Naive thymus-derived CD8-positive, alpha-beta T cell (primary cell): ENCODE measurements at regions not wholly inside any gene's neighbourhood (a gene's known extent, or its start where the extent isn't known, plus 50 kb on each side); places are given as distances from the start of the nearest gene placed in this dataset.

ENCODE experiments used
- ATAC-seq, 2 donors: fragments of 150-1000 bp; cut with Tn5 transposase in 1 of 2; sonication (Bioruptor Pico), chemical (Tn5 transposase) in 1 of 2; 1 replicate in 1 of 2; 2 replicates in 1 of 2; pipeline ENCODE4 v1.10.0; 2021; ENCODE audit warnings: mild to moderate bottlenecking in 2 of 2, moderate library complexity in 2 of 2
- POLR2A ChIA-PET: fragments of 350-600 bp; sonication (Branson Sonifier 250); formaldehyde crosslinking; loops from one replicate; lab custom pipeline; 2021; ENCODE audit warnings: antibody characterized with exemption; lab: Charles Lee
- DNase-seq, 10 donors: peaks; one replicate each; pipeline versions ENCODE4 v3.0.0 to v3.0.0-alpha.2; 2020 to 2022
- H3K27ac Mint-ChIP-seq, 10 donors: one replicate each; pipeline ENCODE4 v1.8.0; 2020 to 2022; ENCODE audit warnings: mild to moderate bottlenecking in 10 of 10, mixed read lengths in 10 of 10, moderate library complexity in 4 of 10, inconsistent platforms in 1 of 10
- H3K27me3 Mint-ChIP-seq, 5 donors: one replicate each; pipeline ENCODE4 v1.8.0; 2021 to 2022; ENCODE audit warnings: mixed read lengths in 5 of 5
- H3K36me3 Mint-ChIP-seq, 3 donors: one replicate each; pipeline ENCODE4 v1.8.0; 2020 to 2022; ENCODE audit warnings: mixed read lengths in 3 of 3, mild to moderate bottlenecking in 2 of 3, inconsistent platforms in 1 of 3
- H3K4me1 Mint-ChIP-seq, 4 donors: one replicate each; pipeline ENCODE4 v1.8.0; 2021 to 2022; ENCODE audit warnings: mixed read lengths in 4 of 4
- H3K4me3 Mint-ChIP-seq, 10 donors: one replicate each; pipeline ENCODE4 v1.8.0; 2020 to 2022; ENCODE audit warnings: mild to moderate bottlenecking in 10 of 10, mixed read lengths in 10 of 10, moderate library complexity in 6 of 10, inconsistent platforms in 1 of 10
- H3K9me3 Mint-ChIP-seq, 9 donors: one replicate each; pipeline ENCODE4 v1.8.0; 2020 to 2022; ENCODE audit warnings: mixed read lengths in 9 of 9, mild to moderate bottlenecking in 3 of 9, inconsistent platforms in 1 of 9, moderate library complexity in 1 of 9

GRCh38 chr1:170277985-170278384 lies 132.2 kb downstream of the NTMT2 start:
- H3K36me3 Mint-ChIP-seq = no peaks in the 10 kb centered on the region
- H3K4me3 Mint-ChIP-seq = no peak overlapping the region
- DNase-seq (no peak), ATAC-seq (no peak)
- H3K4me1 Mint-ChIP-seq = no peaks in the 10 kb centered on the region
- POLR2A ChIA-PET = no interaction called here
- H3K27ac Mint-ChIP-seq = no peak overlapping the region
- peaks cover 14 to 48% (median 19%) of the 10 kb centered on the region in 5 donors for H3K27me3 Mint-ChIP-seq
- peaks cover 0 to 8% (median 2%) of the 10 kb centered on the region in 9 donors for H3K9me3 Mint-ChIP-seq

DNA sequence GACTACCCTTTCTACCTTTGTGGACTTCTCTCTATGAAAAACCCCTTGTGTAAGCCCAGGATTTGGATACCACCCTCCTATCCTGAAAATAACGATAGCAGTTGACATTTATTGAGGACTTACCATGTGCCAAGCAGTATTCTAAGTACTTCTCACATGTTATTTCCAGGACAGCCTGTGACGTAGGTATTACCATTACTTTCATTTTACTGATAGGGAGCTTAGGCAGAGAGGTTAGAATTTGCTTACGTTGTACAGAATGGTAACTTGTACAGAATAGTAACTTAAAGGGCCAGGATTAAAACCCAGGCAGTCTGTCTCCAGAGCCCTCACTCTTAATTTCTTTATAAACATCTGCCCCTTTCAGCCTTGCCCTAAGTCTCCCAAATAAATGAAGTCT lies 138.3 kb downstream of the NTMT2 start:
- peaks cover 1 to 23% (median 7%) of the 10 kb centered on the region in 5 donors for H3K27me3 Mint-ChIP-seq
- no peak overlapping the region for H3K4me3 Mint-ChIP-seq
- POLR2A ChIA-PET = no interaction called here
- DNase-seq = no peak
- no peaks in the 10 kb centered on the region for H3K4me1 Mint-ChIP-seq
- ATAC-seq = no peak
- H3K36me3 Mint-ChIP-seq = no peaks in the 10 kb centered on the region
- H3K27ac Mint-ChIP-seq = no peak overlapping the region
- H3K9me3 Mint-ChIP-seq = peaks cover 0 to 4% (median 2%) of the 10 kb centered on the region in 9 donors

GRCh38 chr1:170284512-170284911 lies 138.8 kb downstream of the NTMT2 start:
- no peaks in the 10 kb centered on the region for H3K36me3 Mint-ChIP-seq
- H3K27me3 Mint-ChIP-seq = peaks cover 2 to 28% (median 7%) of the 10 kb centered on the region in 5 donors
- no peak overlapping the region for H3K27ac Mint-ChIP-seq
- ATAC-seq (no peak), DNase-seq (no peak)
- H3K4me1 Mint-ChIP-seq = no peaks in the 10 kb centered on the region
- H3K4me3 Mint-ChIP-seq = no peak overlapping the region
- POLR2A ChIA-PET = no interaction called here
- H3K9me3 Mint-ChIP-seq = peaks cover 0 to 4% (median 0%) of the 10 kb centered on the region in 9 donors

DNA sequence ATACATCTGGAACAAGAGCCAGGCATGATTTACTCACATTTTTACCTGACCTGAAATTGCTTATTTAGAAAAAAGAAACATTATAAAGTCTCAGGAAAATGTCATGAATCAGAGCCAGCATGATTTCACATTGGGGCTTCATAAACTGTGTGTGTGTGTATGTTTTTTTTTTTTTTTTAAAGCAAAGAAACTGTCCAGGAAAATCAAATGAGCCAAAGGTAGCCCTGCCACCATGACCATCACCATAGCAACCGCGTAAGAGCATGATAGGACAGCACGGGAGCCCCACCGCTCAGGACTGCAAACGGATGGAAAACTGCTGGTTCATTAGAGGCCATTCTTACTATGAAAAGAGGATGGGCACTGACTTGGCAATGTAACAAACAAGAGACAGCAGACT lies 139.2 kb downstream of the NTMT2 start:
- no peaks in the 10 kb centered on the region for H3K4me1 Mint-ChIP-seq
- DNase-seq (no peak), ATAC-seq (no peak)
- no peak overlapping the region for H3K4me3 Mint-ChIP-seq
- peaks cover 0 to 3% (median 0%) of the 10 kb centered on the region in 9 donors for H3K9me3 Mint-ChIP-seq
- H3K36me3 Mint-ChIP-seq = no peaks in the 10 kb centered on the region
- H3K27ac Mint-ChIP-seq = no peak overlapping the region
- POLR2A ChIA-PET = no interaction called here
- H3K27me3 Mint-ChIP-seq = peaks cover 2 to 32% (median 7%) of the 10 kb centered on the region in 5 donors

DNA sequence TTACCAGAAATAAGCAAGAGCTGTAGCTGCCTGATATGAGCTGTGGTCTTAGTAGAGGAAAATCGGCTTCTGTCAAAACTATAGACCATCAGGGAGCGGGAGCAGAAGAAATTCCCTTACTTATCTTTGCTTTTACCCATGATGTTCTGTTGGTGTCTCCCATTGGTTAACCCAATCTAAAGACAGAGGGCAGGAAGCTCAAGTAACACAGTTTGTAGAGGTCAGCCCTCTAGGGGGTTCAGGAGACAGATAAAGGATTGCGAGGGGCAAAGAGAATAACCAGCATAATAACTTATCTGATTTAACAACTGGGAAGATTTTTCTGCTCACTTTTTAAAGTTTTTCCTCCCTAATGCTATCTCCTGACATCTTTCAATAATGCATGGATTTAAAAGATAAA lies 142.4 kb downstream of the NTMT2 start:
- no peak overlapping the region for H3K27ac Mint-ChIP-seq
- no peak for ATAC-seq
- no peaks in the 10 kb centered on the region for H3K4me1 Mint-ChIP-seq
- no peak overlapping the region for H3K4me3 Mint-ChIP-seq
- peaks cover 8 to 41% (median 11%) of the 10 kb centered on the region in 5 donors for H3K27me3 Mint-ChIP-seq
- peaks cover 0 to 4% (median 0%) of the 10 kb centered on the region in 9 donors for H3K9me3 Mint-ChIP-seq
- H3K36me3 Mint-ChIP-seq = no peaks in the 10 kb centered on the region
- no peak for DNase-seq
- POLR2A ChIA-PET = no interaction called here

DNA sequence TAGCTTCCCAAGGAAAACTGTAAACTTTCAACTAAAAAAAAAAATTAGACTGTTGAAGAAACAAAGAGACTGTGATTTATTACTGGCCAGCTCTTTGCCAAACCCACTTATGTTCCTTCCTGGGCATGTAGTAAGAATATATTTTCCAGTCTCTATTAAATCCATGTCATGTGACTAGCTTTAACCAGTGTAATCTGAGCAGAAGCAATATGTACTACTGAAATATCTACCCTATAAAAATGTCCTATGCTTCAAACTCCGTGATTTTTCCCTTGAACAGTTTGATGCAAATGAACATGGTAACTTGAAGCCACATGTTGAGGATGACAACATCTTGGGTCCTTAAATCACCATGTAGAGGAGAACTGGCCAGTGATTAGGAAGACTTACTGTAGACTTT lies 144.5 kb downstream of the NTMT2 start:
- Mint-ChIP-seq H3K4me3 (no peak overlapping the region), H3K27ac (no peak overlapping the region), H3K27me3 (peaks cover 8 to 41% (median 12%) of the 10 kb centered on the region in 5 donors), H3K36me3 (no peaks in the 10 kb centered on the region), H3K4me1 (no peaks in the 10 kb centered on the region), H3K9me3 (peaks cover 0 to 4% (median 0%) of the 10 kb centered on the region in 9 donors)
- no peak for ATAC-seq
- no peak for DNase-seq
- POLR2A ChIA-PET = no interaction called here

- Mint-ChIP-seq H3K27ac (no peak overlapping the region), H3K9me3 (peaks cover 0 to 4% (median 0%) of the 10 kb centered on the region in 9 donors), H3K4me3 (no peak overlapping the region), H3K4me1 (no peaks in the 10 kb centered on the region), H3K27me3 (peaks cover 8 to 41% (median 12%) of the 10 kb centered on the region in 5 donors), H3K36me3 (no peaks in the 10 kb centered on the region)
- DNase-seq = no peak
- no peak for ATAC-seq
- POLR2A ChIA-PET = no interaction called here
These were observed 145.2 kb downstream of the NTMT2 start for GRCh38 chr1:170290991-170291390.

DNA sequence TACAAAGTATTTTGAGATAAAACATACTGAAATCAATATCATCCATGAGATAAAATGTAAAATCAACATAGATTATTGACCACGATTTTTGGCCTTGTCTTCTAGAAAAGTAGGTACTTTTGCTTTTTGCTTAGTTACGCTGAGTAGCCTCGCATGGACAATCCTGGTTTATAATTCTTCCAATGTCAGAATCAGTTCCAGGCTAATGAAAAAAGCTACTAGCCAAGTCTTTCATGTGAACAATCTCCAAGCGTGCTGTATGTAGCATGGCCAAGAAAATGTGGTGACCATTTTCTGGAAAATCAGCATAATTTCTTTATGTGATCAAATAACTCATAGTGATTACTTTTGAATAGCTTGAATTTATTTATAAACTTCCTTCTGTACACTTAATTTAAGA lies 145.8 kb downstream of the NTMT2 start:
- Mint-ChIP-seq H3K4me3 (no peak overlapping the region), H3K4me1 (no peaks in the 10 kb centered on the region), H3K36me3 (no peaks in the 10 kb centered on the region), H3K27me3 (peaks cover 8 to 41% (median 12%) of the 10 kb centered on the region in 5 donors), H3K27ac (no peak overlapping the region), H3K9me3 (peaks cover 0 to 9% (median 0%) of the 10 kb centered on the region in 9 donors)
- no peak for ATAC-seq
- POLR2A ChIA-PET = no interaction called here
- no peak for DNase-seq

DNA sequence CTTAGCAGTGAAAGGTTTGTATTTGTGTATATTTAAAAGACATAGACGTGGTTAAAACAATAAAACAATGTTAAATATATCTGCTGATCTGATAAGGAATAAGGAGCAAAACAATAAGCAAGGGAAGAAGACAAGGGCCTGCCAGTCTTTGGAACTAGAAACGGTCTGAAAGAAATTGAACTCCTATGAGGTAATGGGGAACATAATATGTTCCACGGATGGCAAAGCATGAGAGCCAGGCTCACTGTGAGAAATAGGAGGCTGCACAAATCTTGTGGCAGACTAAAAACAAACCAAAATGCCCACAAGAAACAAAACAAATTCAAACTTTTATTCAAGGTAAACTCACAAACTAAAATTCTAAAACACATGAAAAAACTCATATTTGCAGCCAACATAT lies 150.5 kb downstream of the NTMT2 start:
- no peak overlapping the region for H3K27ac Mint-ChIP-seq
- DNase-seq = no peak
- no peak for ATAC-seq
- POLR2A ChIA-PET = no interaction called here
- H3K4me3 Mint-ChIP-seq = no peak overlapping the region
- H3K27me3 Mint-ChIP-seq = peaks cover 0 to 8% (median 3%) of the 10 kb centered on the region in 5 donors
- H3K9me3 Mint-ChIP-seq = peaks cover 0 to 19% (median 2%) of the 10 kb centered on the region in 9 donors
- no peaks in the 10 kb centered on the region for H3K4me1 Mint-ChIP-seq
- no peaks in the 10 kb centered on the region for H3K36me3 Mint-ChIP-seq

DNA sequence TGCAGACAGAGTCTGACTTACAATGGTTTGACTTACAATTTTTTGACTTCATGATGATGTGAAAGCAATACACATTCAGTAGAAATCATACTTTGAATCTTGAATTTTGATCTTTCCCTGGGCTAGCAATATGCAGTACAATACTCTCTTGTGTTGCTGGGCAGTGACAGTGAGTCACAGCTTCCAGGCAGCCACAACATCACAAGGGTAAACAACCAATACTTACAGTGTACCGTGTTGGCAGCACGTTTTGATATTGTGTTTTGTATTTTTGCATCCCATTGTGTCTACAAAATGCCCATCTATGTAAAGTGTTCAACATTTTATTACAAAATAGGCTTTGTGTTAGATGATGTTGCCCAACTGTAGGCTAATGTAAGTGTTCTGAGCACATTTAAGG lies 150.9 kb downstream of the NTMT2 start:
- peaks cover 0 to 19% (median 2%) of the 10 kb centered on the region in 9 donors for H3K9me3 Mint-ChIP-seq
- POLR2A ChIA-PET = no interaction called here

GRCh38 chr1:170301596-170301995 lies 155.8 kb downstream of the NTMT2 start:
- ATAC-seq = no peak

More for the DNA sequence above, 150.9 kb downstream of the NTMT2 start:
- Mint-ChIP-seq H3K27ac (no peak overlapping the region), H3K4me1 (no peaks in the 10 kb centered on the region), H3K36me3 (no peaks in the 10 kb centered on the region), H3K4me3 (no peak overlapping the region), H3K27me3 (peaks cover 0 to 8% (median 3%) of the 10 kb centered on the region in 5 donors)
- DNase-seq (no peak), ATAC-seq (no peak)

DNA sequence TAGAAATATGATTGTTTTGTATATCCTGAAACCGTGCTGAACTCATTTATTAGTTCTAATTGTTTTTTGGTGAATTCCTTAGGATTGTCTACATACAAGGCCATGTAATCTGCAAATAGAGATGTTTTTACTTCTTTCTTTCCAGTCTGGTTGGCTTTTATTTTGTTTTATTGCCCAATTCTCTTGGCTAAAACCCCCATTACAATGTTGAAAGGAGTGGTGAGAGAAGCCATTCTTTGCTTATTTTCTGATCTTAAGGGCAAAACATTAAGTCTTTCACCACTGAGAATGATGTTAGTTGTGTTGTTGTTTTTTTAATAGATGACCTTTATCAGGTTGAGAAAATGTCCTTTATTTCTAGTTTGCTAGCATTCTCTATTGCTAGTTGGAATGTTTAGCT lies 157.3 kb downstream of the NTMT2 start:
- POLR2A ChIA-PET = no interaction called here
- no peak for ATAC-seq
- no peak overlapping the region for H3K4me3 Mint-ChIP-seq
- H3K27me3 Mint-ChIP-seq = peaks cover 0 to 19% (median 2%) of the 10 kb centered on the region in 5 donors
- no peak overlapping the region for H3K27ac Mint-ChIP-seq
- H3K36me3 Mint-ChIP-seq = no peaks in the 10 kb centered on the region
- no peak for DNase-seq
- H3K9me3 Mint-ChIP-seq = no peaks in the 10 kb centered on the region
- peaks cover 0 to 2% (median 0%) of the 10 kb centered on the region in 4 donors for H3K4me1 Mint-ChIP-seq

More at GRCh38 chr1:170301596-170301995, 155.8 kb downstream of the NTMT2 start:
- POLR2A ChIA-PET = no interaction called here
- peaks cover 0 to 9% (median 0%) of the 10 kb centered on the region in 9 donors for H3K9me3 Mint-ChIP-seq
- peaks cover 0 to 2% (median 0%) of the 10 kb centered on the region in 4 donors for H3K4me1 Mint-ChIP-seq
- H3K27me3 Mint-ChIP-seq = peaks cover 0 to 8% (median 2%) of the 10 kb centered on the region in 5 donors
- no peak for DNase-seq
- H3K4me3 Mint-ChIP-seq = no peak overlapping the region
- H3K27ac Mint-ChIP-seq = no peak overlapping the region
- H3K36me3 Mint-ChIP-seq = no peaks in the 10 kb centered on the region

- no peaks in the 10 kb centered on the region for H3K9me3 Mint-ChIP-seq
- H3K36me3 Mint-ChIP-seq = no peaks in the 10 kb centered on the region
- no peak for DNase-seq
- H3K27ac Mint-ChIP-seq = no peak overlapping the region
- POLR2A ChIA-PET = no interaction called here
- peaks cover 0 to 2% (median 0%) of the 10 kb centered on the region in 4 donors for H3K4me1 Mint-ChIP-seq
- H3K4me3 Mint-ChIP-seq = no peak overlapping the region
- ATAC-seq = no peak
- peaks cover 0 to 19% (median 2%) of the 10 kb centered on the region in 5 donors for H3K27me3 Mint-ChIP-seq
These were observed 160.2 kb downstream of the NTMT2 start for GRCh38 chr1:170305777-170306512.
